Uterus (tissue), 2 donors: ENCODE measurements at regions not wholly inside any gene's neighbourhood (a gene's known extent, or its start where the extent isn't known, plus 50 kb on each side); places are given as distances from the start of the nearest gene placed in this dataset.

Source experiments
- POLR2A ChIP-seq, 2 donors: fragments of 450-650 bp; IDR thresholded peaks; one replicate each; pipeline ENCODE4 v1.6.1; 2016; ENCODE audit warnings: antibody characterized with exemption in 2 of 2, mild to moderate bottlenecking in 1 of 2, moderate library complexity in 1 of 2
- TF ChIP-seq, protein P1 (sequence below), 4 experiments: fragments of 200-600 bp in 2 of 4; fragments of 450-650 bp in 2 of 4; sonication (generic) in 2 of 4; IDR thresholded peaks; one replicate each; pipeline ENCODE4 v1.5.1; 2016 to 2019; ENCODE audit warnings: antibody characterized with exemption in 4 of 4, mild to moderate bottlenecking in 2 of 4, moderate library complexity in 1 of 4

DNA sequence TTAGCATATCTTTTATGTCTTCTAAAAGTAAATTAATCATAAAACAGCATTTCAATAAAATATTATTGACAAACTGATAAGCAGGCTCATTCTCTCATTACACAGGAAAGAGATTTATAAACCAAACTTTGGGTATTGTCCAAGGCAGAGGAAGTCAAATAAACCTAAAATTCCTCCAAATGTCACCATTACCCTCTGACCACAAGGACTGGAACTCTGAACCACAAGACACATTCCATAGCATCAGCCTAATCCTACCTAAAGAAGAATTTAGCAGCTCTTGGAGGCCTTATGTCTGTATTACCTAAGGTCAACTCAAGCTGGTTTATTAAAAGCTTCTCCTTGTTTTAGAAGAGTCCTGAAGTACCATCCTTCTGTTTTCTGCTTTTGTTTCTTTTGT is 82.4 kb upstream of the SLC13A1 start:
- TF ChIP-seq, protein P1, sequence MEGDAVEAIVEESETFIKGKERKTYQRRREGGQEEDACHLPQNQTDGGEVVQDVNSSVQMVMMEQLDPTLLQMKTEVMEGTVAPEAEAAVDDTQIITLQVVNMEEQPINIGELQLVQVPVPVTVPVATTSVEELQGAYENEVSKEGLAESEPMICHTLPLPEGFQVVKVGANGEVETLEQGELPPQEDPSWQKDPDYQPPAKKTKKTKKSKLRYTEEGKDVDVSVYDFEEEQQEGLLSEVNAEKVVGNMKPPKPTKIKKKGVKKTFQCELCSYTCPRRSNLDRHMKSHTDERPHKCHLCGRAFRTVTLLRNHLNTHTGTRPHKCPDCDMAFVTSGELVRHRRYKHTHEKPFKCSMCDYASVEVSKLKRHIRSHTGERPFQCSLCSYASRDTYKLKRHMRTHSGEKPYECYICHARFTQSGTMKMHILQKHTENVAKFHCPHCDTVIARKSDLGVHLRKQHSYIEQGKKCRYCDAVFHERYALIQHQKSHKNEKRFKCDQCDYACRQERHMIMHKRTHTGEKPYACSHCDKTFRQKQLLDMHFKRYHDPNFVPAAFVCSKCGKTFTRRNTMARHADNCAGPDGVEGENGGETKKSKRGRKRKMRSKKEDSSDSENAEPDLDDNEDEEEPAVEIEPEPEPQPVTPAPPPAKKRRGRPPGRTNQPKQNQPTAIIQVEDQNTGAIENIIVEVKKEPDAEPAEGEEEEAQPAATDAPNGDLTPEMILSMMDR (IDR thresholded peaks at IDR 0.05): no peak
- no peak for TF ChIP-seq POLR2A (IDR thresholded peaks at IDR 0.05)
